Erythroblast (primary cell): ENCODE measurements at regions not wholly inside any gene's neighbourhood (a gene's known extent, or its start where the extent isn't known, plus 50 kb on each side); places are given as distances from the start of the nearest gene placed in this dataset.

Experiments
- GATA1 ChIP-seq: IDR thresholded peaks from 2 replicates; pipeline ENCODE4 v1.6.1; 2011; ENCODE audit warnings: low read depth, mild to moderate bottlenecking, control low read depth, low read length, moderate library complexity
- POLR2A ChIP-seq: IDR thresholded peaks from 2 replicates; pipeline ENCODE4 v1.6.1; 2011; ENCODE audit warnings: mild to moderate bottlenecking, low read length

GRCh38 chr3:150036780-150037179, 66.1 kb upstream of the PFN2 start:
- TF ChIP-seq POLR2A, result no peak
- no peak for TF ChIP-seq GATA1
